ENCODE measurements at regions not wholly inside any gene's neighbourhood (a gene's known extent, or its start where the extent isn't known, plus 50 kb on each side); places are given as distances from the start of the nearest gene placed in this dataset.

DNA sequence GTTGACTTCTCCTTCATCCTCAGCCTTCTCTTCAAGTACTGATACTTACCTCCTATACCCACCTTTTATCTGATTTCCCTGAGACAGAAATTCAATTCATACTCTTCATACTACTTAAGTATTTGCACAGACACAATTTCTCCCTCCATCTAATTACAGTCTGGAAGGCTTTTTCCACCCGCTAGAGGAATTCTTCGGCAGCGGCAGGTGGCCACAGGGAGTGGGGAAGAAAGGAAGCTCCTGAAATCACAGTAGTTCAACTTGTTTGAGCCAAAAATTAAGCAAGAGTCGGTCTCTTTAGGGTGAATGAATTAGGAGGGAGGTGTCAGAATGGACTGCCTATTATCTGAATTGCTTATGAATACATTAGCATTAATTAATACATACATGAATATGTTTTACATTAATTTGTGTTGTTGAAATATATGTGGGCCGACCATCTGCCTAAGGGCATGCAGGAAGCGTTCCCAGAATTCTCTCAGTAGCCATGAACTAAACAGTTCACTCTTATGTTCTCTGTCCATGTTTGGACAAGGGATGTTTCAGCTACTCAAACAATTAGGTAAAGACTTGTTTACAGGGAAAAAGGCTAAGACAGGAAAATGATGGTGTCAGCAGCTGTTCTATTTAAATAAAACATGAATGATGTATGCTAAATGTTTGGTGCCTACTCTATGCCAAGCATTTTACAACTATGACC, 101.4 kb upstream of the SMARCA2 start:
- Histone ChIP-seq H3K27ac (ENCODE audit: low read depth, low read length) (no peak overlapping the region), H3K9me3 (ENCODE audit: control insufficient read depth, low read length) (no peaks in the 10 kb centered on the region), H3K27me3 (ENCODE audit: control insufficient read depth, insufficient read depth, low read length, poor library complexity, severe bottlenecking) (no peaks in the 10 kb centered on the region), H3K36me3 (ENCODE audit: control insufficient read depth, insufficient read depth, low read length) (no peaks in the 10 kb centered on the region), H3K4me3 (ENCODE audit: low read length) (no peak overlapping the region), H3K9ac (ENCODE audit: extremely low read depth, low read length, poor library complexity, severe bottlenecking) (no peak overlapping the region), H3K4me1 (ENCODE audit: control insufficient read depth, insufficient read depth, low read length) (no peaks in the 10 kb centered on the region)
- whole genome bisulfite sequencing, 2 experiments (ENCODE audit: insufficient coverage in 1 of 2, insufficient read length in 1 of 2): 92 to 100% methylated on average over 2 to 6 of the region's 6 CpGs
- no peak overlapping the region for H3K27ac Mint-ChIP-seq
- TF ChIP-seq, protein P1, sequence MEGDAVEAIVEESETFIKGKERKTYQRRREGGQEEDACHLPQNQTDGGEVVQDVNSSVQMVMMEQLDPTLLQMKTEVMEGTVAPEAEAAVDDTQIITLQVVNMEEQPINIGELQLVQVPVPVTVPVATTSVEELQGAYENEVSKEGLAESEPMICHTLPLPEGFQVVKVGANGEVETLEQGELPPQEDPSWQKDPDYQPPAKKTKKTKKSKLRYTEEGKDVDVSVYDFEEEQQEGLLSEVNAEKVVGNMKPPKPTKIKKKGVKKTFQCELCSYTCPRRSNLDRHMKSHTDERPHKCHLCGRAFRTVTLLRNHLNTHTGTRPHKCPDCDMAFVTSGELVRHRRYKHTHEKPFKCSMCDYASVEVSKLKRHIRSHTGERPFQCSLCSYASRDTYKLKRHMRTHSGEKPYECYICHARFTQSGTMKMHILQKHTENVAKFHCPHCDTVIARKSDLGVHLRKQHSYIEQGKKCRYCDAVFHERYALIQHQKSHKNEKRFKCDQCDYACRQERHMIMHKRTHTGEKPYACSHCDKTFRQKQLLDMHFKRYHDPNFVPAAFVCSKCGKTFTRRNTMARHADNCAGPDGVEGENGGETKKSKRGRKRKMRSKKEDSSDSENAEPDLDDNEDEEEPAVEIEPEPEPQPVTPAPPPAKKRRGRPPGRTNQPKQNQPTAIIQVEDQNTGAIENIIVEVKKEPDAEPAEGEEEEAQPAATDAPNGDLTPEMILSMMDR (conservative IDR thresholded peaks at IDR 0.05): no peak
- no peak for DNase-seq
- H3K9me3 Mint-ChIP-seq: peaks cover 6% of the 10 kb centered on the region
- peaks cover 4% of the 10 kb centered on the region for H3K27me3 Mint-ChIP-seq (ENCODE audit: insufficient read depth)
- H3K4me3 Mint-ChIP-seq: no peak overlapping the region
- no peaks in the 10 kb centered on the region for H3K36me3 Mint-ChIP-seq (ENCODE audit: low read depth)
- H3K4me1 Mint-ChIP-seq: no peaks in the 10 kb centered on the region

DNA sequence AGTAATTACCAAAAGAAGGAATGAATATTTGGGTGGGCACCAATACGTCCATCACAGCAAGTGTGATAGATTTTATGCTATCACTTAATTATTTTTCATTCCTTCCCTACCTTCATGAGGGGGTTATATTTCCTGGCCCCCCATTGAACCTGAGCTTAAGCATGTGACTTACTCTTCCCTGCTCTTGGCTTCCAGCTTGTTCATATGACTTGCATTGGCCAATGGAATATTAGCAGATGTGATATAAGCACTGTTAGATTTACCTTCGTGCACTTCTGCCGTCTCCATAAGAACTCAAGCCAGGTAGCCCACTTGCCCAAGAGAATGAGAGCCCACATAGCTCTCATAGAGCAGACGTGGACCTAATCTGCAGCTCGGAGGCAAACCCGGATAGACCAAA, 99.1 kb upstream of the SMARCA2 start:
- H3K36me3 Mint-ChIP-seq (ENCODE audit: low read depth): no peaks in the 10 kb centered on the region
- Histone ChIP-seq H3K9ac (ENCODE audit: extremely low read depth, low read length, poor library complexity, severe bottlenecking) (no peak overlapping the region), H3K27ac (ENCODE audit: low read depth, low read length) (no peak overlapping the region), H3K4me1 (ENCODE audit: control insufficient read depth, insufficient read depth, low read length) (no peaks in the 10 kb centered on the region), H3K4me3 (ENCODE audit: low read length) (no peak overlapping the region), H3K36me3 (ENCODE audit: control insufficient read depth, insufficient read depth, low read length) (no peaks in the 10 kb centered on the region), H3K27me3 (ENCODE audit: control insufficient read depth, insufficient read depth, low read length, poor library complexity, severe bottlenecking) (no peaks in the 10 kb centered on the region), H3K9me3 (ENCODE audit: control insufficient read depth, low read length) (no peaks in the 10 kb centered on the region)
- H3K4me3 Mint-ChIP-seq: no peak overlapping the region
- H3K27me3 Mint-ChIP-seq (ENCODE audit: insufficient read depth): peaks cover 4% of the 10 kb centered on the region
- TF ChIP-seq, protein P1 (conservative IDR thresholded peaks at IDR 0.05): no peak
- peaks cover 2% of the 10 kb centered on the region for H3K4me1 Mint-ChIP-seq
- WGBS, 2 experiments (ENCODE audit: insufficient coverage in 1 of 2, insufficient read length in 1 of 2): 90 to 100% methylated on average over 5 to 6 of the region's 6 CpGs
- no peak for DNase-seq
- H3K27ac Mint-ChIP-seq: no peak overlapping the region
- H3K9me3 Mint-ChIP-seq: peaks cover 6% of the 10 kb centered on the region

DNA sequence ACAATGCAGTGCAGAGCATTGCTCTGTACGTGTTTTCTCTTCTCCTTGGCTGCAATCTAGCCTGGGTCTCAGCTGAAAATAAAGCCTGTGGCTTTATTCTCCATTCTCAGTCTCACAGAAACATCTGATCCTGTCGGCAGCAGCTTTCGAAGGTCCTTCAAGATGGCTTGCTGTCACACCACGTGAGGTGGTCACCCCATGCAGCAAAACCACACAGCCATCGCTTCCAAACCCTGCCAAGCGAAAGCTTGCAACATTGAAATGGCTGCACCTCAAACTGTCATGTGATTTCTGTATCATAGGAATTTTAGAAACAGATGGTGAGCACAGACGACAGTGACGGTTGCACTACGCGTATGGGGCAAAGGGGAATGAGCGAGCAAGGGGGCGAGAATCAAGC, 98.5 kb upstream of the SMARCA2 start:
- 94% methylated on average over 5 to 12 of the region's 12 CpGs for WGBS, 2 experiments (ENCODE audit: insufficient coverage in 1 of 2, insufficient read length in 1 of 2)

More for the DNA sequence above, 98.5 kb upstream of the SMARCA2 start:
- Histone ChIP-seq H3K4me3 (ENCODE audit: low read length) (no peak overlapping the region), H3K27ac (ENCODE audit: low read depth, low read length) (no peak overlapping the region), H3K27me3 (ENCODE audit: control insufficient read depth, insufficient read depth, low read length, poor library complexity, severe bottlenecking) (no peaks in the 10 kb centered on the region), H3K9ac (ENCODE audit: extremely low read depth, low read length, poor library complexity, severe bottlenecking) (no peak overlapping the region), H3K36me3 (ENCODE audit: control insufficient read depth, insufficient read depth, low read length) (no peaks in the 10 kb centered on the region), H3K9me3 (ENCODE audit: control insufficient read depth, low read length) (no peaks in the 10 kb centered on the region), H3K4me1 (ENCODE audit: control insufficient read depth, insufficient read depth, low read length) (no peaks in the 10 kb centered on the region)
- Mint-ChIP-seq H3K9me3 (peaks cover 6% of the 10 kb centered on the region), H3K4me3 (no peak overlapping the region), H3K27me3 (ENCODE audit: insufficient read depth) (peaks cover 4% of the 10 kb centered on the region), H3K27ac (no peak overlapping the region), H3K36me3 (ENCODE audit: low read depth) (no peaks in the 10 kb centered on the region), H3K4me1 (peaks cover 2% of the 10 kb centered on the region)
- no peak for DNase-seq
- TF ChIP-seq, protein P1 (conservative IDR thresholded peaks at IDR 0.05): no peak

Measured in endodermal cell (in vitro differentiated cells).